ENCODE measurements at regions not wholly inside any gene's neighbourhood (a gene's known extent, or its start where the extent isn't known, plus 50 kb on each side); places are given as distances from the start of the nearest gene placed in this dataset.

GRCh38 chrX:126395909-126396308 lies 156.7 kb downstream of the DCAF12L1 start:
- FAIRE-seq = no peak

- FAIRE-seq = no peak
These were observed 157.9 kb downstream of the DCAF12L1 start for GRCh38 chrX:126394681-126395080.

- FAIRE-seq = no peak
These were observed 159.3 kb downstream of the DCAF12L1 start for GRCh38 chrX:126393284-126393683.

GRCh38 chrX:126376465-126376864 lies 176.1 kb downstream of the DCAF12L1 start:
- no peak for FAIRE-seq

- FAIRE-seq = no peak
These were observed 176.8 kb upstream of the DCAF12L2 start for GRCh38 chrX:126342859-126343258.

- no peak for FAIRE-seq
These were observed 173.8 kb upstream of the DCAF12L2 start for GRCh38 chrX:126339928-126340327.

GRCh38 chrX:126338916-126339315 lies 172.8 kb upstream of the DCAF12L2 start:
- no peak for FAIRE-seq

- no peak for FAIRE-seq
These were observed 134.3 kb upstream of the DCAF12L2 start for GRCh38 chrX:126300401-126300800.

GRCh38 chrX:126272795-126273497 lies 106.9 kb upstream of the DCAF12L2 start:
- FAIRE-seq = no peak

- peak; percentile 5 for FAIRE-seq
These were observed 99.0 kb upstream of the DCAF12L2 start for GRCh38 chrX:126265116-126265515.

- no peak for FAIRE-seq
These were observed 72.1 kb upstream of the DCAF12L2 start for GRCh38 chrX:126238220-126238619.

GRCh38 chrX:126237524-126237923 lies 71.4 kb upstream of the DCAF12L2 start:
- no peak for FAIRE-seq
